GM23338 (cell line): ENCODE measurements at regions not wholly inside any gene's neighbourhood (a gene's known extent, or its start where the extent isn't known, plus 50 kb on each side); places are given as distances from the start of the nearest gene placed in this dataset.

Source experiments
- ATAC-seq: fragments of 200-7000 bp; cut with Tn5 transposase; 3 replicates; pipeline ENCODE4 v1.9.1; 2020
- DNase-seq: peaks from one replicate; pipeline ENCODE4 v3.0.0-alpha.2; 2015; ENCODE audit warnings: low spot score
- H2AFZ ChIP-seq: fragments of 200-600 bp; sonication (generic); 2 replicates; pipeline ENCODE4 v1.8.0; 2016; ENCODE audit warnings: antibody characterized with exemption, mild to moderate bottlenecking, moderate library complexity
- H3F3A ChIP-seq: fragments of 200-600 bp; sonication (generic); replicated peaks from 2 replicates; pipeline ENCODE4 v1.8.0; 2017; ENCODE audit warnings: antibody characterized with exemption, mixed run types, low read depth
- H3K27ac ChIP-seq: fragments of 200-600 bp; sonication (generic); 2 replicates; pipeline ENCODE4 v1.6.1; 2016; ENCODE audit warnings: low read depth
- H3K27me3 ChIP-seq: fragments of 200-600 bp; sonication (generic); 2 replicates; pipeline ENCODE4 v1.8.0; 2016; ENCODE audit warnings: mild to moderate bottlenecking, mixed run types, moderate library complexity; ENCODE audit not compliant: insufficient read depth
- H3K36me3 ChIP-seq: fragments of 200-600 bp; sonication (generic); 2 replicates; pipeline ENCODE4 v1.8.0; 2016; ENCODE audit warnings: mild to moderate bottlenecking; ENCODE audit not compliant: insufficient read depth
- H3K4me1 ChIP-seq: fragments of 200-600 bp; sonication (generic); 2 replicates; pipeline ENCODE4 v1.8.0; 2016; ENCODE audit warnings: mild to moderate bottlenecking, moderate library complexity; ENCODE audit not compliant: insufficient read depth
- H3K4me2 ChIP-seq: fragments of 200-600 bp; sonication (generic); 2 replicates; pipeline ENCODE4 v1.7.1; 2017; ENCODE audit warnings: mixed run types
- H3K4me3 ChIP-seq: fragments of 200-600 bp; sonication (generic); 2 replicates; pipeline ENCODE4 v1.6.1; 2016; ENCODE audit warnings: mixed run types
- H3K79me2 ChIP-seq: fragments of 200-600 bp; sonication (generic); replicated peaks from 2 replicates; pipeline ENCODE4 v1.8.0; 2017; ENCODE audit warnings: mild to moderate bottlenecking; ENCODE audit not compliant: insufficient read depth
- H3K9me2 ChIP-seq: fragments of 200-600 bp; sonication (generic); 2 replicates; pipeline ENCODE4 v1.8.0; 2017; ENCODE audit not compliant: insufficient read depth
- H4K20me1 ChIP-seq: fragments of 200-600 bp; sonication (generic); replicated peaks from 2 replicates; pipeline ENCODE4 v1.8.0; 2017; ENCODE audit warnings: mild to moderate bottlenecking; ENCODE audit not compliant: insufficient read depth
- H3K27ac Mint-ChIP-seq: 2 replicates; pipeline ENCODE4 v1.8.0; 2020; ENCODE audit warnings: inconsistent platforms, mild to moderate bottlenecking, moderate library complexity, mixed read lengths
- H3K27me3 Mint-ChIP-seq: 3 replicates; pipeline ENCODE4 v1.8.0; 2022; ENCODE audit warnings: low read depth, mild to moderate bottlenecking, moderate library complexity, mixed read lengths, inconsistent platforms; ENCODE audit not compliant: insufficient read depth, poor library complexity
- H3K36me3 Mint-ChIP-seq: 3 replicates; pipeline ENCODE4 v1.8.0; 2021; ENCODE audit warnings: low read depth, mild to moderate bottlenecking, inconsistent platforms, moderate library complexity, mixed read lengths
- H3K4me1 Mint-ChIP-seq: 3 replicates; pipeline ENCODE4 v1.8.0; 2020; ENCODE audit warnings: mild to moderate bottlenecking, inconsistent platforms, mixed read lengths
- H3K4me3 Mint-ChIP-seq: 3 replicates; pipeline ENCODE4 v1.8.0; 2021; ENCODE audit warnings: moderate library complexity, mild to moderate bottlenecking, inconsistent platforms, mixed read lengths
- H3K9me3 Mint-ChIP-seq: 3 replicates; pipeline ENCODE4 v1.8.0; 2020; ENCODE audit warnings: moderate library complexity, mild to moderate bottlenecking, inconsistent platforms, mixed read lengths
- CREB1 ChIP-seq: fragments of 250-450 bp; sonication (Bioruptor Pico); IDR thresholded peaks from 2 replicates; pipeline ENCODE4 v1.5.0; 2020; ENCODE audit warnings: low read depth, mild to moderate bottlenecking, moderate library complexity
- EZH2 ChIP-seq: fragments of 200-600 bp; sonication (generic); IDR thresholded peaks from one replicate; pipeline ENCODE4 v1.8.0; 2017; ENCODE audit warnings: antibody characterized with exemption, mild to moderate bottlenecking, low read depth; ENCODE audit not compliant: unreplicated experiment
- EZH2phosphoT487 ChIP-seq: fragments of 200-600 bp; sonication (generic); IDR thresholded peaks from one replicate; pipeline ENCODE4 v1.8.1; 2018; ENCODE audit warnings: antibody characterized with exemption; ENCODE audit not compliant: unreplicated experiment
- JUNB ChIP-seq: IDR thresholded peaks from one replicate; pipeline ENCODE4 v1.6.1; 2016; ENCODE audit warnings: antibody characterized with exemption; ENCODE audit not compliant: unreplicated experiment
- NANOG ChIP-seq: IDR thresholded peaks from 2 replicates; pipeline ENCODE4 v1.6.1; 2016; ENCODE audit warnings: antibody characterized with exemption, borderline replicate concordance
- STAT1 ChIP-seq: IDR thresholded peaks from one replicate; pipeline ENCODE4 v1.6.1; 2016; ENCODE audit warnings: antibody characterized with exemption; ENCODE audit not compliant: unreplicated experiment
- ZNF114 ChIP-seq: fragments of 250-450 bp; sonication (Bioruptor Pico); IDR thresholded peaks from 2 replicates; pipeline ENCODE4 v1.5.0; 2020; ENCODE audit warnings: mild to moderate bottlenecking, moderate library complexity
- ZNF331 ChIP-seq: fragments of 250-450 bp; sonication (Bioruptor Pico); IDR thresholded peaks from 2 replicates; pipeline ENCODE4 v1.5.0; 2020; ENCODE audit warnings: low read depth, mild to moderate bottlenecking, moderate library complexity
- TF ChIP-seq, protein P1 (sequence below): fragments of 250-450 bp; sonication (Bioruptor Pico); IDR thresholded peaks from 2 replicates; pipeline ENCODE4 v1.5.0; 2020; ENCODE audit warnings: mild to moderate bottlenecking, moderate library complexity
- TF ChIP-seq, protein P2 (sequence below), 2 experiments: fragments of 200-600 bp in 1 of 2; sonication (generic) in 1 of 2; conservative IDR thresholded peaks; 2 replicates each; pipeline versions ENCODE4 v1.5.1 to v1.6.1; 2016 to 2017; ENCODE audit warnings: antibody characterized with exemption in 2 of 2, low read depth in 2 of 2, mild to moderate bottlenecking in 2 of 2, moderate library complexity in 1 of 2
- TF ChIP-seq, protein P3 (sequence below): IDR thresholded peaks from 2 replicates; pipeline ENCODE4 v1.6.1; 2016; ENCODE audit warnings: antibody characterized with exemption
- TF ChIP-seq, protein P4 (sequence below): IDR thresholded peaks from one replicate; pipeline ENCODE4 v1.6.1; 2018; ENCODE audit warnings: antibody characterized with exemption; ENCODE audit not compliant: unreplicated experiment

DNA sequence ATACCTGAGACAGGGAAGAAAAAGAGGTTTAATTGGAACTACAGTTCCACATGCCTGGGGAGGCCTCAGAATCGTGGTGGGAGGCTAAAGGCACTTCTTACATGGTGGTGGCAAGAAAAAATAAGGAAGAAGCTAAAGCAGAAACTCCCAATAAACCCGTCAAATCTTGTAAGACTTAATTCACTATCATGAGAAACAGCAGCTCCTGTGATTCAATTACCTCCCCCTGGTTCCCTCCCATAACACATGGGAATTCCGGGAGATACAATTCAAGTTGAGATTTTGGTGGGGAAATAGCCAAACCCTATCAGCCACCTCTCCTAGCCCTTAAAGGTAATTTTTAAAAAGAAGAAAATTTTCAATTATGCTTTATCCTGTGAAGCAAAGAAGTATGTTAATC is 728.8 kb downstream of the RNF144A start (continued):
- no peak for TF ChIP-seq STAT1
- TF ChIP-seq EZH2: no peak

DNA sequence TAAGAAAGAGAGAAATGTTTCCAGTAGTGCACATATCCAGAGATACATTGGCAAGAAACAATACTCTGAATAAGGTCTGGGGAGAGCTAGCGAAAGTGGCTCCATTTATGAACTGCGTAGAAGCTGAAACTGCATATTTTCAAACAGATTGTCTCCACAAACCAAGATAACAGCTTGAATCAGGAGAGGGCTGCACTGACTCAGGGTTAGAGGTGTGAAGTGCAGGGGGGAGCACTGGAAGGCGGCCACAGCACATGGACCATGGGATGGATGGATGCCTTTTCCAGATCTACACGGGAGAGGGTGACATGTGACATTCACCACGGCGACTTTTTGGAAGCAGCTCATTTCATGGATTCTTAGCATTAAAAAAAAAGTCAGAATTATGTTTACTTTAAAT is 729.4 kb downstream of the RNF144A start:
- Histone ChIP-seq H3K79me2 (no peaks in the 10 kb centered on the region), H3K27me3 (no peaks in the 10 kb centered on the region), H2AFZ (no peak overlapping the region), H3K27ac (no peak overlapping the region), H4K20me1 (no peaks in the 10 kb centered on the region), H3K4me3 (no peak overlapping the region), H3K4me1 (no peaks in the 10 kb centered on the region), H3K9me2 (peaks cover 9% of the 10 kb centered on the region), H3K4me2 (no peak overlapping the region), H3F3A (no peaks in the 10 kb centered on the region), H3K36me3 (no peaks in the 10 kb centered on the region)
- Mint-ChIP-seq H3K4me3 (no peak overlapping the region), H3K4me1 (no peaks in the 10 kb centered on the region), H3K27ac (no peak overlapping the region), H3K9me3 (peaks cover 39% of the 10 kb centered on the region), H3K36me3 (peaks cover 31% of the 10 kb centered on the region), H3K27me3 (peaks cover 7% of the 10 kb centered on the region)
- DNase-seq (no peak), ATAC-seq (no peak)
- no peak for TF ChIP-seq CREB1 (CRISPR knock-in tag)
- no peak for TF ChIP-seq EZH2
- TF ChIP-seq, protein P1, sequence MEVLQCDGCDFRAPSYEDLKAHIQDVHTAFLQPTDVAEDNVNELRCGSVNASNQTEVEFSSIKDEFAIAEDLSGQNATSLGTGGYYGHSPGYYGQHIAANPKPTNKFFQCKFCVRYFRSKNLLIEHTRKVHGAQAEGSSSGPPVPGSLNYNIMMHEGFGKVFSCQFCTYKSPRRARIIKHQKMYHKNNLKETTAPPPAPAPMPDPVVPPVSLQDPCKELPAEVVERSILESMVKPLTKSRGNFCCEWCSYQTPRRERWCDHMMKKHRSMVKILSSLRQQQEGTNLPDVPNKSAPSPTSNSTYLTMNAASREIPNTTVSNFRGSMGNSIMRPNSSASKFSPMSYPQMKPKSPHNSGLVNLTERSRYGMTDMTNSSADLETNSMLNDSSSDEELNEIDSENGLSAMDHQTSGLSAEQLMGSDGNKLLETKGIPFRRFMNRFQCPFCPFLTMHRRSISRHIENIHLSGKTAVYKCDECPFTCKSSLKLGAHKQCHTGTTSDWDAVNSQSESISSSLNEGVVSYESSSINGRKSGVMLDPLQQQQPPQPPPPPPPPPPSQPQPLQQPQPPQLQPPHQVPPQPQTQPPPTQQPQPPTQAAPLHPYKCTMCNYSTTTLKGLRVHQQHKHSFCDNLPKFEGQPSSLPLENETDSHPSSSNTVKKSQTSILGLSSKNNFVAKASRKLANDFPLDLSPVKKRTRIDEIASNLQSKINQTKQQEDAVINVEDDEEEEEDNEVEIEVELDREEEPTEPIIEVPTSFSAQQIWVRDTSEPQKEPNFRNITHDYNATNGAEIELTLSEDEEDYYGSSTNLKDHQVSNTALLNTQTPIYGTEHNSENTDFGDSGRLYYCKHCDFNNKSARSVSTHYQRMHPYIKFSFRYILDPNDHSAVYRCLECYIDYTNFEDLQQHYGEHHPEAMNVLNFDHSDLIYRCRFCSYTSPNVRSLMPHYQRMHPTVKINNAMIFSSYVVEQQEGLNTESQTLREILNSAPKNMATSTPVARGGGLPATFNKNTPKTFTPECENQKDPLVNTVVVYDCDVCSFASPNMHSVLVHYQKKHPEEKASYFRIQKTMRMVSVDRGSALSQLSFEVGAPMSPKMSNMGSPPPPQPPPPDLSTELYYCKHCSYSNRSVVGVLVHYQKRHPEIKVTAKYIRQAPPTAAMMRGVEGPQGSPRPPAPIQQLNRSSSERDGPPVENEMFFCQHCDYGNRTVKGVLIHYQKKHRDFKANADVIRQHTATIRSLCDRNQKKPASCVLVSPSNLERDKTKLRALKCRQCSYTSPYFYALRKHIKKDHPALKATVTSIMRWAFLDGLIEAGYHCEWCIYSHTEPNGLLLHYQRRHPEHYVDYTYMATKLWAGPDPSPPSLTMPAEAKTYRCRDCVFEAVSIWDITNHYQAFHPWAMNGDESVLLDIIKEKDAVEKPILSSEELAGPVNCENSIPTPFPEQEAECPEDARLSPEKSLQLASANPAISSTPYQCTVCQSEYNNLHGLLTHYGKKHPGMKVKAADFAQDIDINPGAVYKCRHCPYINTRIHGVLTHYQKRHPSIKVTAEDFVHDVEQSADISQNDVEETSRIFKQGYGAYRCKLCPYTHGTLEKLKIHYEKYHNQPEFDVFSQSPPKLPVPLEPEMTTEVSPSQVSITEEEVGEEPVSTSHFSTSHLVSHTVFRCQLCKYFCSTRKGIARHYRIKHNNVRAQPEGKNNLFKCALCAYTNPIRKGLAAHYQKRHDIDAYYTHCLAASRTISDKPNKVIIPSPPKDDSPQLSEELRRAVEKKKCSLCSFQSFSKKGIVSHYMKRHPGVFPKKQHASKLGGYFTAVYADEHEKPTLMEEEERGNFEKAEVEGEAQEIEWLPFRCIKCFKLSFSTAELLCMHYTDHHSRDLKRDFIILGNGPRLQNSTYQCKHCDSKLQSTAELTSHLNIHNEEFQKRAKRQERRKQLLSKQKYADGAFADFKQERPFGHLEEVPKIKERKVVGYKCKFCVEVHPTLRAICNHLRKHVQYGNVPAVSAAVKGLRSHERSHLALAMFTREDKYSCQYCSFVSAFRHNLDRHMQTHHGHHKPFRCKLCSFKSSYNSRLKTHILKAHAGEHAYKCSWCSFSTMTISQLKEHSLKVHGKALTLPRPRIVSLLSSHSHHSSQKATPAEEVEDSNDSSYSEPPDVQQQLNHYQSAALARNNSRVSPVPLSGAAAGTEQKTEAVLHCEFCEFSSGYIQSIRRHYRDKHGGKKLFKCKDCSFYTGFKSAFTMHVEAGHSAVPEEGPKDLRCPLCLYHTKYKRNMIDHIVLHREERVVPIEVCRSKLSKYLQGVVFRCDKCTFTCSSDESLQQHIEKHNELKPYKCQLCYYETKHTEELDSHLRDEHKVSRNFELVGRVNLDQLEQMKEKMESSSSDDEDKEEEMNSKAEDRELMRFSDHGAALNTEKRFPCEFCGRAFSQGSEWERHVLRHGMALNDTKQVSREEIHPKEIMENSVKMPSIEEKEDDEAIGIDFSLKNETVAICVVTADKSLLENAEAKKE (CRISPR knock-in tag): no peak
- no peak for TF ChIP-seq EZH2phosphoT487
- TF ChIP-seq, protein P2, sequence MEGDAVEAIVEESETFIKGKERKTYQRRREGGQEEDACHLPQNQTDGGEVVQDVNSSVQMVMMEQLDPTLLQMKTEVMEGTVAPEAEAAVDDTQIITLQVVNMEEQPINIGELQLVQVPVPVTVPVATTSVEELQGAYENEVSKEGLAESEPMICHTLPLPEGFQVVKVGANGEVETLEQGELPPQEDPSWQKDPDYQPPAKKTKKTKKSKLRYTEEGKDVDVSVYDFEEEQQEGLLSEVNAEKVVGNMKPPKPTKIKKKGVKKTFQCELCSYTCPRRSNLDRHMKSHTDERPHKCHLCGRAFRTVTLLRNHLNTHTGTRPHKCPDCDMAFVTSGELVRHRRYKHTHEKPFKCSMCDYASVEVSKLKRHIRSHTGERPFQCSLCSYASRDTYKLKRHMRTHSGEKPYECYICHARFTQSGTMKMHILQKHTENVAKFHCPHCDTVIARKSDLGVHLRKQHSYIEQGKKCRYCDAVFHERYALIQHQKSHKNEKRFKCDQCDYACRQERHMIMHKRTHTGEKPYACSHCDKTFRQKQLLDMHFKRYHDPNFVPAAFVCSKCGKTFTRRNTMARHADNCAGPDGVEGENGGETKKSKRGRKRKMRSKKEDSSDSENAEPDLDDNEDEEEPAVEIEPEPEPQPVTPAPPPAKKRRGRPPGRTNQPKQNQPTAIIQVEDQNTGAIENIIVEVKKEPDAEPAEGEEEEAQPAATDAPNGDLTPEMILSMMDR (conservative IDR thresholded peaks at IDR 0.05; ENCODE audit: low read depth in 2 of 2): no peak
- TF ChIP-seq NANOG: no peak
- no peak for TF ChIP-seq JUNB
- TF ChIP-seq, protein P3, sequence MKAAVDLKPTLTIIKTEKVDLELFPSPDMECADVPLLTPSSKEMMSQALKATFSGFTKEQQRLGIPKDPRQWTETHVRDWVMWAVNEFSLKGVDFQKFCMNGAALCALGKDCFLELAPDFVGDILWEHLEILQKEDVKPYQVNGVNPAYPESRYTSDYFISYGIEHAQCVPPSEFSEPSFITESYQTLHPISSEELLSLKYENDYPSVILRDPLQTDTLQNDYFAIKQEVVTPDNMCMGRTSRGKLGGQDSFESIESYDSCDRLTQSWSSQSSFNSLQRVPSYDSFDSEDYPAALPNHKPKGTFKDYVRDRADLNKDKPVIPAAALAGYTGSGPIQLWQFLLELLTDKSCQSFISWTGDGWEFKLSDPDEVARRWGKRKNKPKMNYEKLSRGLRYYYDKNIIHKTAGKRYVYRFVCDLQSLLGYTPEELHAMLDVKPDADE: no peak
- TF ChIP-seq ZNF331 (CRISPR knock-in tag): no peak
- no peak for TF ChIP-seq ZNF114
- no peak for TF ChIP-seq STAT1
- TF ChIP-seq, protein P4, sequence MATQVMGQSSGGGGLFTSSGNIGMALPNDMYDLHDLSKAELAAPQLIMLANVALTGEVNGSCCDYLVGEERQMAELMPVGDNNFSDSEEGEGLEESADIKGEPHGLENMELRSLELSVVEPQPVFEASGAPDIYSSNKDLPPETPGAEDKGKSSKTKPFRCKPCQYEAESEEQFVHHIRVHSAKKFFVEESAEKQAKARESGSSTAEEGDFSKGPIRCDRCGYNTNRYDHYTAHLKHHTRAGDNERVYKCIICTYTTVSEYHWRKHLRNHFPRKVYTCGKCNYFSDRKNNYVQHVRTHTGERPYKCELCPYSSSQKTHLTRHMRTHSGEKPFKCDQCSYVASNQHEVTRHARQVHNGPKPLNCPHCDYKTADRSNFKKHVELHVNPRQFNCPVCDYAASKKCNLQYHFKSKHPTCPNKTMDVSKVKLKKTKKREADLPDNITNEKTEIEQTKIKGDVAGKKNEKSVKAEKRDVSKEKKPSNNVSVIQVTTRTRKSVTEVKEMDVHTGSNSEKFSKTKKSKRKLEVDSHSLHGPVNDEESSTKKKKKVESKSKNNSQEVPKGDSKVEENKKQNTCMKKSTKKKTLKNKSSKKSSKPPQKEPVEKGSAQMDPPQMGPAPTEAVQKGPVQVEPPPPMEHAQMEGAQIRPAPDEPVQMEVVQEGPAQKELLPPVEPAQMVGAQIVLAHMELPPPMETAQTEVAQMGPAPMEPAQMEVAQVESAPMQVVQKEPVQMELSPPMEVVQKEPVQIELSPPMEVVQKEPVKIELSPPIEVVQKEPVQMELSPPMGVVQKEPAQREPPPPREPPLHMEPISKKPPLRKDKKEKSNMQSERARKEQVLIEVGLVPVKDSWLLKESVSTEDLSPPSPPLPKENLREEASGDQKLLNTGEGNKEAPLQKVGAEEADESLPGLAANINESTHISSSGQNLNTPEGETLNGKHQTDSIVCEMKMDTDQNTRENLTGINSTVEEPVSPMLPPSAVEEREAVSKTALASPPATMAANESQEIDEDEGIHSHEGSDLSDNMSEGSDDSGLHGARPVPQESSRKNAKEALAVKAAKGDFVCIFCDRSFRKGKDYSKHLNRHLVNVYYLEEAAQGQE: no peak
